ENCODE measurements at regions not wholly inside any gene's neighbourhood (a gene's known extent, or its start where the extent isn't known, plus 50 kb on each side); places are given as distances from the start of the nearest gene placed in this dataset.
"Not testable (repeated sequence)": the region's sequence is repeated elsewhere in the genome, so short reads cannot be mapped to it uniquely, and the experiment has no call there.

GRCh38 chrX:139008185-139008584, 296.7 kb upstream of the FGF13 start:
- intact Hi-C loops (cut with DNase I) = no loop called here
- no peak for TF ChIP-seq POLR2A (IDR thresholded peaks at IDR 0.05)
- no peak for TF ChIP-seq CTCF (IDR thresholded peaks at IDR 0.05)
- H3K27me3 ChIP-seq = no peaks in the 10 kb centered on the region
- no peak overlapping the region for H3K4me3 ChIP-seq
- no peak for ATAC-seq
- no peak overlapping the region for H3K27ac ChIP-seq
- H3K9me3 ChIP-seq = no peaks in the 10 kb centered on the region
- H3K36me3 ChIP-seq (replicated peaks in 1 of 2; ENCODE audit: insufficient read depth in 1 of 2, low read depth in 2 of 2) = no peaks in the 10 kb centered on the region
- H3K4me1 ChIP-seq = no peaks in the 10 kb centered on the region
- WGBS, 2 donors = 29 to 40% methylated on average over 1 to 4 of the region's 4 CpGs
- DNase-seq = no peak

DNA sequence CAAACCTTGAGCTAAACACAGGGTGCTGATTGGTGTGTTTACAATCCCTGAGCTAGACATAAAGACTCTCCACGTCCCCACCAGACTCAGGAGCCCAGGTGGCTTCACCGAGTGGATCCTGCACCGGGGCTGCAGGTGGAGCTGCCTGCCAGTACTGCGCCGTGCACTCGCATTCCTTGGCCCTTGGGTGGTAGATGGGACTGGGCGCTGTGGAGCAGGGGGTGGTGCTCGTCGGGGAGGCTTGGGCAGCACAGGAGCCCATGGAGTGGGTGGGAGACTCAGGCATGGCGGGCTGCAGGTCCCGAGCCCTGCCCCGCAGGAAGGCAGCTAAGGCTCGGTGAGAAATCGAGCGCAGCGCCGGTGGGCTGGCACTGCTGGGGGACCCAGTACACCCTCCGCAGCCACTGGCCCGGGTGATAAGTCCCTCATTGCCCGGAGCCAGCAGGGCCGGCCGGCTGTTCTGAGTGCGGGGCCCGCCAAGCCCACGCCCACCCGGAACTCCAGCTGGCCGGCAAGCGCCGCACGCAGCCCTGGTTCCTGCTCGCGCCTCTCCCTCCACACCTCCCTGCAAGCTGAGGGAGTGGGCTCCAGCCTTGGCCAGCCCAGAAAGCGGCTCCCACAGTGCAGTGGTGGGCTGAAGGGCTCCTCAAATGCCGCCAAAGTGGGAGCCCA, 292.5 kb upstream of the FGF13 start:
- intact Hi-C loops (cut with DNase I); H3K27me3 ChIP-seq; ATAC-seq; H3K9me3 ChIP-seq; H3K36me3 ChIP-seq (replicated peaks in 1 of 2; ENCODE audit: insufficient read depth in 1 of 2, low read depth in 2 of 2); DNase-seq; H3K4me3 ChIP-seq; H3K4me1 ChIP-seq; H3K27ac ChIP-seq: not testable (repeated sequence)
- WGBS, 2 donors = 80 to 89% methylated on average over 1 to 16 of the region's 34 CpGs

DNA sequence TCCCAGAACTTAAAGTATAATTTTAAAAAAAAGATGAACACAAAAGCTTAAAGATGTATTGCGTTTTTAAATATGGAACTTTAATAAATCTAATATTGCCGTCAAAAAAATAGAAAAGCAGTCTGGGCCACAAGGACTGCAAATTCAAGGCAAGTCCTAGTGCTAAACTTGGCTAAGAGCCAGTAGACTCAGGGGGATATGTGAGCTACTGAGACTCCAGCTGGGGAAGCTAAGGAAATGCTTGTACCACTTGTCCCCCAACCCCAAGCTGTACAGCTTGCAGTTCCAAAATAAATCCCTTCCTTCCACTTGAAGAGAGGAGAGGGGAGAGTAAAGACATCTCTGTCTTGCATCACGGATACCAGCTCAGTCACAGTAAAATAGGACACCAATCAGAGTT, 290.8 kb upstream of the FGF13 start:
- no peaks in the 10 kb centered on the region for H3K9me3 ChIP-seq
- WGBS, 2 donors = 74 to 82% methylated on average over 3 of the region's 3 CpGs
- H3K27me3 ChIP-seq = no peaks in the 10 kb centered on the region
- intact Hi-C loops (cut with DNase I) = no loop called here
- TF ChIP-seq CTCF (IDR thresholded peaks at IDR 0.05) (no peak), POLR2A (IDR thresholded peaks at IDR 0.05) (no peak)
- H3K27ac ChIP-seq = no peak overlapping the region
- H3K36me3 ChIP-seq (replicated peaks in 1 of 2; ENCODE audit: insufficient read depth in 1 of 2, low read depth in 2 of 2) = no peaks in the 10 kb centered on the region
- DNase-seq = no peak
- no peak overlapping the region for H3K4me3 ChIP-seq
- H3K4me1 ChIP-seq = no peaks in the 10 kb centered on the region
- no peak for ATAC-seq

- no peak for ATAC-seq
- intact Hi-C loops (cut with DNase I) = no loop called here
These were observed 284.8 kb upstream of the FGF13 start for GRCh38 chrX:138996268-138996667.

DNA sequence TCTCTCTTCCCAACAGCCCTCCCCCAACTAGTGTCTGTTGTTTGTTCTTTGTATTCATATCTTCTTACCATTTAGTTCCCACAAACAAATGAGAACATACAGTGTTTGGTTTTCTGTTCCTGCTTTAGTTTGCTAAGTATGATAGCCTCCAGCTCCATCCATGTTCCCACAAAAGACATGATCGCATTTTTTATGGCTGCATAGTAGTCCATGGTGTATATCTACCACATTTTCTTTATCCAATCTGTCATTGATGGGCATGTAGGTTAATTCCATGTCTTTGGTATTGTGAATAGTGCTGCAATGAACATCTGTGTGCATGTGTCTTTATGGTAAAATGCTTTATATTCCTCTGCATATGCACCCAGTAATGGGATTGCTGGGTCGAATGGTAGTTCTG, 283.9 kb upstream of the FGF13 start:
- WGBS, 2 donors = 38 to 58% methylated on average over 2 of the region's 2 CpGs

More at GRCh38 chrX:138996268-138996667, 284.8 kb upstream of the FGF13 start:
- no peaks in the 10 kb centered on the region for H3K27me3 ChIP-seq
- DNase-seq = no peak
- 50 to 81% methylated on average over 2 to 7 of the region's 11 CpGs for WGBS, 2 donors
- no peaks in the 10 kb centered on the region for H3K36me3 ChIP-seq (replicated peaks in 1 of 2; ENCODE audit: insufficient read depth in 1 of 2, low read depth in 2 of 2)
- H3K4me1 ChIP-seq = no peaks in the 10 kb centered on the region
- TF ChIP-seq CTCF (IDR thresholded peaks at IDR 0.05) = no peak
- no peak for TF ChIP-seq POLR2A (IDR thresholded peaks at IDR 0.05)
- H3K27ac ChIP-seq = no peak overlapping the region
- no peaks in the 10 kb centered on the region for H3K9me3 ChIP-seq
- no peak overlapping the region for H3K4me3 ChIP-seq

GRCh38 chrX:138990425-138990824, 278.9 kb upstream of the FGF13 start:
- ATAC-seq; H3K9me3 ChIP-seq; H3K27me3 ChIP-seq; H3K36me3 ChIP-seq (replicated peaks in 1 of 2; ENCODE audit: insufficient read depth in 1 of 2, low read depth in 2 of 2); intact Hi-C loops (cut with DNase I); H3K4me1 ChIP-seq; DNase-seq; H3K4me3 ChIP-seq; H3K27ac ChIP-seq: not testable (repeated sequence)
- 52 to 67% methylated on average over 7 to 8 of the region's 8 CpGs for WGBS, 2 donors

More for the DNA sequence above, 283.9 kb upstream of the FGF13 start:
- H3K4me3 ChIP-seq = no peak overlapping the region
- intact Hi-C loops (cut with DNase I) = no loop called here
- no peaks in the 10 kb centered on the region for H3K4me1 ChIP-seq
- no peak for DNase-seq
- no peak overlapping the region for H3K27ac ChIP-seq
- no peak for ATAC-seq
- TF ChIP-seq POLR2A (IDR thresholded peaks at IDR 0.05) (no peak), CTCF (IDR thresholded peaks at IDR 0.05) (no peak)
- no peaks in the 10 kb centered on the region for H3K9me3 ChIP-seq
- H3K27me3 ChIP-seq = no peaks in the 10 kb centered on the region
- no peaks in the 10 kb centered on the region for H3K36me3 ChIP-seq (replicated peaks in 1 of 2; ENCODE audit: insufficient read depth in 1 of 2, low read depth in 2 of 2)
